Transverse colon (tissue), 4 donors: ENCODE measurements at regions not wholly inside any gene's neighbourhood (a gene's known extent, or its start where the extent isn't known, plus 50 kb on each side); places are given as distances from the start of the nearest gene placed in this dataset.

Experiments used
- CTCF ChIP-seq, 5 experiments: fragments of 200-600 bp in 3 of 5; fragments of 450-650 bp in 2 of 5; sonication (generic) in 3 of 5; IDR thresholded peaks; 1 replicate in 2 of 5; 2 replicates in 3 of 5; pipeline ENCODE4 v1.5.1; 2016 to 2017; ENCODE audit warnings: antibody characterized with exemption in 5 of 5, inconsistent platforms in 3 of 5, mild to moderate bottlenecking in 2 of 5, moderate library complexity in 1 of 5
- POLR2AphosphoS5 ChIP-seq, 3 donors: sonication (generic); formaldehyde crosslinking; IDR thresholded peaks; one replicate each; pipeline ENCODE4 v1.6.1; 2016; ENCODE audit warnings: antibody characterized with exemption in 3 of 3

GRCh38 chr13:24625331-24625731, 54.9 kb upstream of the ATP12A start:
- TF ChIP-seq CTCF (IDR thresholded peaks at IDR 0.05) (no peak), POLR2AphosphoS5 (IDR thresholded peaks at IDR 0.05) (no peak)
